ENCODE measurements at regions not wholly inside any gene's neighbourhood (a gene's known extent, or its start where the extent isn't known, plus 50 kb on each side); places are given as distances from the start of the nearest gene placed in this dataset.

DNA sequence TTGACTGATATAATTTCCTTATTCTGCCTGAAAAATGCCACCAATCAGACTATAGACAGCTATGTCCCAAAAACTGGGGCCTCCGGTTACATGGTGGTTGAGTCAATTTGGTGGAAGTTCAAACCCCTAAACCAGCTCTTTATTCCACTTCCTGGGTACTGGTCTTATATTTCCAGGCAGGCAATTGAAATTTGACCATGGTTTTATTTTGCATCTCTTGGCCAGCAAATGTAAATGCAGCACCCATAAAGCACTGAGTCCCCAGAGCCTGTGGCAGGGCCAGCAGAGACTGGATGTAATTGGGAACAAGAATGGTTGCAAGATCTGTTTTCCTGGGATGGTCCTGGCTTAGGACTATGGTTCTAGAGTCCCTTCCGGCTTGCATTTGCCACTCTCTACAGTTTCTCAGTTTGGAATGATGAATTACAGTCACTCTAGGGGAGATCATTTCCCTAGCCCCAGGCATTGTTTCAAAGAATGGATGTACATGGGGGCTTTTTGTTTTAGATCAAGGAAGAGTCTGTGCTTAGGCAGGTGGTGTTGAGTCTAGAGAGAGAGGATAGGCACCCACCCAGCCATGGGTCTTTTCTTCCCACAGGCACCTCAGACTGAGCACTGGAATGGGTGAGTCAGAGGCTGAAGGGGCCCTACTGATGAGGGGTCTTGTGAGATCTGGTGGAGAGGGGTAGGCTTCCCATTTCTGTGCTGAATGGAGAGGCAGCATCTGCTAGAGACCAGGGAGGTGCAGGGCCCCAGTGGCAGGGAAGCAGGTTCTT lies 108.4 kb upstream of the CDC42EP3 start:
- TF ChIP-seq SMC3 (conservative IDR thresholded peaks at IDR 0.05; ENCODE audit: poor library complexity) = no peak
- TF ChIP-seq POLR2AphosphoS5 (IDR thresholded peaks at IDR 0.05) = no peak
- no peak for TF ChIP-seq CTCF (IDR thresholded peaks at IDR 0.05; ENCODE audit: poor library complexity, severe bottlenecking)
- TF ChIP-seq EP300 (conservative IDR thresholded peaks at IDR 0.05; ENCODE audit: poor library complexity, severe bottlenecking) = no peak

Measured in neural cell (in vitro differentiated cells).